Cardiac fibroblast (primary cell): ENCODE measurements at regions not wholly inside any gene's neighbourhood (a gene's known extent, or its start where the extent isn't known, plus 50 kb on each side); places are given as distances from the start of the nearest gene placed in this dataset.
"Not testable (repeated sequence)": the region's sequence is repeated elsewhere in the genome, so short reads cannot be mapped to it uniquely, and the experiment has no call there.

Source experiments
- DNase-seq, 2 donors: peaks; one replicate each; pipeline versions ENCODE4 v3.0.0 to v3.0.0-alpha.2; 2010; ENCODE audit warnings: low read depth in 2 of 2
- H3K4me3 ChIP-seq, 2 donors: replicated peaks in 1 of 2; 1 replicate in 1 of 2; 2 replicates in 1 of 2; pipeline ENCODE4 v1.5.1; 2011; ENCODE audit warnings: low read depth in 2 of 2, low read length in 2 of 2, mild to moderate bottlenecking in 2 of 2, moderate library complexity in 1 of 2
- CTCF ChIP-seq: IDR thresholded peaks from one replicate; pipeline ENCODE4 v1.5.1; 2011; ENCODE audit warnings: low read depth, mild to moderate bottlenecking, low read length, inconsistent platforms

- no peak for TF ChIP-seq CTCF
- H3K4me3 ChIP-seq, result no peak overlapping the region
- DNase-seq, result no peak
Observed at GRCh38 chr2:48050711-48051110, 144.4 kb upstream of the FBXO11 start.

- no peak overlapping the region for H3K4me3 ChIP-seq
- no peak for TF ChIP-seq CTCF
- DNase-seq, result no peak
Observed at GRCh38 chr2:48059975-48060374, 153.7 kb upstream of the FBXO11 start.

GRCh38 chr2:48061656-48062055 is 155.4 kb upstream of the FBXO11 start:
- not testable (repeated sequence) for DNase-seq, H3K4me3 ChIP-seq

- TF ChIP-seq CTCF, result no peak
- DNase-seq, result no peak
- no peak overlapping the region for H3K4me3 ChIP-seq
Observed at GRCh38 chr2:48065096-48065495, 158.8 kb upstream of the FBXO11 start.

- H3K4me3 ChIP-seq, result no peak overlapping the region
- no peak for DNase-seq
- no peak for TF ChIP-seq CTCF
Observed at GRCh38 chr2:48066000-48066399, 159.7 kb upstream of the FBXO11 start.

- no peak overlapping the region for H3K4me3 ChIP-seq
- DNase-seq, result no peak
- no peak for TF ChIP-seq CTCF
Observed at GRCh38 chr2:48069769-48070168, 163.5 kb upstream of the FBXO11 start.

GRCh38 chr2:48070415-48070814 is 164.1 kb upstream of the FBXO11 start:
- no peak for DNase-seq
- TF ChIP-seq CTCF, result no peak
- no peak overlapping the region for H3K4me3 ChIP-seq
